Uterus (tissue), 3 donors: ENCODE measurements at regions not wholly inside any gene's neighbourhood (a gene's known extent, or its start where the extent isn't known, plus 50 kb on each side); places are given as distances from the start of the nearest gene placed in this dataset.
A peak's percentile ranks its signal among the peaks of the same experiment; 100 is the strongest.

Source experiments
- DNase-seq, 2 donors: peaks; one replicate each; pipeline ENCODE4 v3.0.0-alpha.2; 2019 to 2020
- H3K27ac ChIP-seq, 2 donors: fragments of 200-600 bp; sonication (generic); 1 replicate in 1 of 2; 2 replicates in 1 of 2; pipeline ENCODE4 v1.5.1; 2016 to 2018
- H3K27me3 ChIP-seq, 2 donors: fragments of 200-600 bp; sonication (generic); one replicate each; pipeline ENCODE4 v1.5.1; 2018 to 2019; ENCODE audit warnings: control low read depth in 1 of 2
- H3K36me3 ChIP-seq, 2 donors: fragments of 200-600 bp; sonication (generic); one replicate each; pipeline ENCODE4 v1.5.1; 2019; ENCODE audit warnings: control low read depth in 1 of 2
- H3K4me1 ChIP-seq, 2 donors: fragments of 200-600 bp; sonication (generic); one replicate each; pipeline ENCODE4 v1.5.1; 2018 to 2019; ENCODE audit warnings: control low read depth in 1 of 2
- H3K4me3 ChIP-seq, 2 donors: fragments of 200-600 bp; sonication (generic); 1 replicate in 1 of 2; 2 replicates in 1 of 2; pipeline ENCODE4 v1.5.1; 2018 to 2019; ENCODE audit warnings: mild to moderate bottlenecking in 1 of 2
- H3K9me3 ChIP-seq, 2 donors: fragments of 200-600 bp; sonication (generic); one replicate each; pipeline ENCODE4 v1.5.1; 2019; ENCODE audit warnings: control low read depth in 1 of 2
- CTCF ChIP-seq, 4 experiments: fragments of 200-600 bp in 2 of 4; fragments of 450-650 bp in 2 of 4; sonication (generic) in 2 of 4; IDR thresholded peaks; one replicate each; pipeline ENCODE4 v1.5.1; 2016 to 2019; ENCODE audit warnings: antibody characterized with exemption in 4 of 4, mild to moderate bottlenecking in 2 of 4, moderate library complexity in 1 of 4
- POLR2A ChIP-seq, 2 donors: fragments of 450-650 bp; IDR thresholded peaks; one replicate each; pipeline ENCODE4 v1.6.1; 2016; ENCODE audit warnings: antibody characterized with exemption in 2 of 2, mild to moderate bottlenecking in 1 of 2, moderate library complexity in 1 of 2
- intact Hi-C: fragments of 100-400 bp; cut with DNase I; formaldehyde crosslinking; loops from one replicate; pipeline ENCODE4 v1.15.1; 2023; ENCODE audit warnings: low total_unique reads
- donor health status: DM: yes; HTN: yes; CAD: no.

- no peaks in the 10 kb centered on the region for H3K9me3 ChIP-seq
- intact Hi-C loops, result no loop called here
- H3K4me3 ChIP-seq, result no peak overlapping the region
- H3K4me1 ChIP-seq, result peaks cover 0 to 5% of the 10 kb centered on the region in 2 donors
- no peak for DNase-seq
- H3K27ac ChIP-seq, result peak overlapping the region; percentile 10 to 57
- no peaks in the 10 kb centered on the region for H3K27me3 ChIP-seq
- no peaks in the 10 kb centered on the region for H3K36me3 ChIP-seq
- TF ChIP-seq POLR2A (IDR thresholded peaks at IDR 0.05) (no peak), CTCF (IDR thresholded peaks at IDR 0.05) (no peak)
Measured at GRCh38 chrX:7269991-7270390, 122.0 kb upstream of the PUDP start.

GRCh38 chrX:7269589-7269988, 121.6 kb upstream of the PUDP start:
- no peaks in the 10 kb centered on the region for H3K9me3 ChIP-seq
- intact Hi-C loops, result no loop called here
- H3K36me3 ChIP-seq, result no peaks in the 10 kb centered on the region
- H3K4me1 ChIP-seq, result peaks cover 0 to 5% of the 10 kb centered on the region in 2 donors
- H3K27me3 ChIP-seq, result no peaks in the 10 kb centered on the region
- H3K4me3 ChIP-seq, result no peak overlapping the region
- TF ChIP-seq POLR2A (IDR thresholded peaks at IDR 0.05), result no peak
- no peak for TF ChIP-seq CTCF (IDR thresholded peaks at IDR 0.05)
- no peak for DNase-seq
- H3K27ac ChIP-seq, result no peak overlapping the region

- TF ChIP-seq CTCF (IDR thresholded peaks at IDR 0.05), result no peak
- TF ChIP-seq POLR2A (IDR thresholded peaks at IDR 0.05), result no peak
- no peaks in the 10 kb centered on the region for H3K27me3 ChIP-seq
- intact Hi-C loops, result no loop called here
- DNase-seq, result no peak
- no peaks in the 10 kb centered on the region for H3K36me3 ChIP-seq
- H3K9me3 ChIP-seq, result no peaks in the 10 kb centered on the region
- no peak overlapping the region for H3K27ac ChIP-seq
- H3K4me1 ChIP-seq, result peaks cover 0 to 5% of the 10 kb centered on the region in 2 donors
- no peak overlapping the region for H3K4me3 ChIP-seq
Measured at GRCh38 chrX:7266288-7266687, 118.3 kb upstream of the PUDP start.

GRCh38 chrX:7264399-7264798, 116.4 kb upstream of the PUDP start:
- Histone ChIP-seq H3K36me3 (no peaks in the 10 kb centered on the region), H3K4me1 (no peaks in the 10 kb centered on the region), H3K27me3 (no peaks in the 10 kb centered on the region), H3K4me3 (no peak overlapping the region), H3K9me3 (no peaks in the 10 kb centered on the region), H3K27ac (no peak overlapping the region)
- DNase-seq, result no peak
- intact Hi-C loops, result no loop called here
- TF ChIP-seq CTCF (IDR thresholded peaks at IDR 0.05) (no peak), POLR2A (IDR thresholded peaks at IDR 0.05) (no peak)

- no peak overlapping the region for H3K4me3 ChIP-seq
- intact Hi-C loops, result no loop called here
- H3K9me3 ChIP-seq, result no peaks in the 10 kb centered on the region
- DNase-seq, result no peak
- TF ChIP-seq POLR2A (IDR thresholded peaks at IDR 0.05), result no peak
- TF ChIP-seq CTCF (IDR thresholded peaks at IDR 0.05), result no peak
- H3K27ac ChIP-seq, result no peak overlapping the region
- H3K36me3 ChIP-seq, result no peaks in the 10 kb centered on the region
- no peaks in the 10 kb centered on the region for H3K27me3 ChIP-seq
- H3K4me1 ChIP-seq, result no peaks in the 10 kb centered on the region
Measured at GRCh38 chrX:7263961-7264360, 116.0 kb upstream of the PUDP start.
